HG03025 (cell line): ENCODE measurements at regions not wholly inside any gene's neighbourhood (a gene's known extent, or its start where the extent isn't known, plus 50 kb on each side); places are given as distances from the start of the nearest gene placed in this dataset.

Experiments used
- ATAC-seq: cut with Tn5 transposase; IDR thresholded peaks from one replicate; pipeline ENCODE4 v1.9.1; 2021; ENCODE audit warnings: mild to moderate bottlenecking, moderate library complexity; ENCODE audit not compliant: unreplicated experiment, low FRiP score

DNA sequence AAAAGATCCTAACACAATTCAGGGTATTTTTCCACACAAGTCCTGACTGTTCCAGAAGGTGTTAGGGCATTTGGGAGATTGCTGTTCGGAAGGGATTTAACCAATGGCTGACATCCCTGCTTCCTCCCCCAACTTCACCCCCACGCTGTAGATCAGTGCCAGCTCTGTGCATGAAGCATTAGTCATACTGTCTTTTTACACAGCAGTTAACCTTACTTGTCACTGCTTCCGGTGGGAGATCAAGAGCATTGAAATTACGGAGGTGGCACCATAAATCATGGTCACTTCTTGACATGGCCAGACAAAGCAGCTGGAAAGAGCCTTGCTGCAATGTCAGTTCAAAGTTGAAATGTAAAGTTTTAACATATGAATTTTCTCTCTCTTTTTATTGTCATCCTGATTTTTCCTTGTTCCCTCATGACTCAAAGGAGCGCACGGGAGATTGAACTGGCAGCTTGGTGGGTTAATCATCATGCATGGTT is 70.2 kb downstream of the HRH4 start:
- no peak for ATAC-seq

DNA sequence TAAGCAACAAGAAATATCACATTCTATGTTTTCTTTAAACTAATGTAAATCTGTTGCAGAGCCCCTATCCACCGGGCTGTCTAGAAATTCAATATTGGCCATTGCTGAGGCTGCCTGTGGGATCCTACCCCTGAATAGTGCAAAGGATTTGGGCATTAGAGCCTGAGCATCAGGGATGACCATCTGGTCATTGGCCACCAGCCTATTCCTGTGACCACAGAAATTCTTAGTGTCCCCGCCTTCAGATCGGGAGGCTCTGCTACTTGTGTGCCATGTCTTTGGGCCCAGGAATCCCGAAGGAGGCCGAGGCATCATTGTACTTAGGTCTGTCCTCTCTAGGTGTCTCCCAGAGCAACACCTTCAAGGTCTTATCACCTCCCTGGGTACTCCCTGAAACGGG is 73.8 kb downstream of the HRH4 start:
- no peak for ATAC-seq

DNA sequence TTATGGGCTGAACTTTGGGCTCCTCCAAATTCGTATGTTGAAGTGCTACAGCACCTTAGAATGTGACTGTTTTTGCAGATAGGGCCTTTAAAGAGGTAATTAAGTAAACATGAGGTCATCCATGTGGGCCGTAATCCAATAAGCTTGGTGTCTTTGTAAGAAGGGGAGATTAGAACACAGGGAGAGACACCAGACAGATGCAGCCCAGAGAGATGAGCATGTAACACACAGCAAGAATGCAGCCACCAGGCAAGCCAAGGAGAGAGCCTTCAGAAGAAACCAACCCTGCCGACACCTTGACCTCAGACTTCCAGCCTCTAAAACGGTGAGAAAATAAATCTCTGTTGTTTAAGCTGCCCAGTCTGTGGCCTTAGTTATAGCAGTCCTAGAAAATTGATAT is 74.3 kb downstream of the HRH4 start:
- ATAC-seq = no peak

DNA sequence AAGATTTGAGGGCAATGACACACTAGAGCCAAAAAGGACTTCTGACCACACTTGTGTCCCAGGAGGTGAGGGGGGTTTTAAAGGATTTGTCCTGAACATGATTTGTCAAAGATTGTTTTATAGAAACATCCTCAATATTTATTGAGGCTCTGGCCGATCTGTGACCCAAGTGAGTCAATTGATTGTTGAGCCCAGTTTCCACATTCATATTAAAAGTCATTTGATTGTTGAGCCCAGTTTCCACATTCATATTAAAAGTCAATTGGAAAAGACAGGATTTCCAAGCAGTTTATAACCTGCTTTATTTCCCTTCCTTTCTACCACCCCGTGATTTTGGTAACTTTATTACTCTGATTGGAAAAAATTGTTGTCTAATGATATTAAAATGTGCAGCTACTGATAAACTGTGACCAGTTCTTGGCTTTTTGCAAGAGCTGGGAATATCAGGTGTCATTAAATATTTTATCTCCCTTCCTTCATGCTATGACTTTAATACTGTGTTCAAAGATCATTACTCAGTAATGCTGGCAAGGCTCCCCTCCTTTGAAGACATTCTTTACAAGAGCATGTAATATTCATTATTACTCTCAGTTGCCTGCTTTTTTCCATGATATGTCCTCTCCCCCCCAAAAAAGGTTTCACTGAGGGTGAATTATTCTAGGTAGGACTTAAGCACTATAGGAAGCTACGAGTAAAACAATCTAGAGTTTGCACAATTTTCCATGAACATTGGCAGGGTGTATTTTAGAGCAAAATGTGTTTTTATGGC is 75.3 kb downstream of the HRH4 start:
- no peak for ATAC-seq

DNA sequence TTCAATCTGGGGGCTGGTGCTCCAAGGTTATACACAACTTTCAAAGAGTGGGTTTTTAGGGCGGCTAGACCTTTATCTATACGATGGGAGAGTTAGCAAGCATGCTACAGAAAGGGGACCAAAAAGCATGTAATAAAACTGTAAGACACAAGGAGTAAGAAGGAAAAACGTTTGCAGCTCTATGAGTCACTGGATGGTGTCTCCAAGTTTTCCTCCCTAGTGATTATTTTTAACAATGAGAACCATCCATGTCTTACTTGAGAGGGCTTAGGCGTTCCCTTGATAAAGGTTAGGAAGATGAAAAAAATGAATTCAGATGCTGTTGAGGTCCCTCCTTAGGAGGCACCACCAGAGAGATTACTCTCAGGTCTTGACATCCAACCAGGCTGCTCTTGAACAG is 75.9 kb downstream of the HRH4 start:
- no peak for ATAC-seq

DNA sequence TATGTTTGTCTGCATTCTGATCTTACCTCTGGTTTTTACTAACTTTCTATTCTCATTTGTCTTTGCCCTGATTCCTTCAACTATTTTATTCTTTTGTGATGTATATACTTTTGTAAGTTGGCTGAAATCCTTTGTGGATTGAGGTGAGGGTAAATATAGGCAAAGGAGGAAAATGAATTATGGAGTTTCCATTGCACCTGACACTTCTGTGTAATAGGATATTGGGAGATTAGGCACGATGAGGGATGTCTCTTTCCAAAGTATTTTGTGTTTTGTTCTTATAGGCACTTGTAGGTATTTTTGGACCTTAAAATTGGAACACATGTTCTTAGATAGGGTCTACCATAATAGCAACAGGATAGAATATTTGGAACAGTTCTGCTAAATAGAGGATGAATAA is 76.4 kb downstream of the HRH4 start:
- no peak for ATAC-seq

DNA sequence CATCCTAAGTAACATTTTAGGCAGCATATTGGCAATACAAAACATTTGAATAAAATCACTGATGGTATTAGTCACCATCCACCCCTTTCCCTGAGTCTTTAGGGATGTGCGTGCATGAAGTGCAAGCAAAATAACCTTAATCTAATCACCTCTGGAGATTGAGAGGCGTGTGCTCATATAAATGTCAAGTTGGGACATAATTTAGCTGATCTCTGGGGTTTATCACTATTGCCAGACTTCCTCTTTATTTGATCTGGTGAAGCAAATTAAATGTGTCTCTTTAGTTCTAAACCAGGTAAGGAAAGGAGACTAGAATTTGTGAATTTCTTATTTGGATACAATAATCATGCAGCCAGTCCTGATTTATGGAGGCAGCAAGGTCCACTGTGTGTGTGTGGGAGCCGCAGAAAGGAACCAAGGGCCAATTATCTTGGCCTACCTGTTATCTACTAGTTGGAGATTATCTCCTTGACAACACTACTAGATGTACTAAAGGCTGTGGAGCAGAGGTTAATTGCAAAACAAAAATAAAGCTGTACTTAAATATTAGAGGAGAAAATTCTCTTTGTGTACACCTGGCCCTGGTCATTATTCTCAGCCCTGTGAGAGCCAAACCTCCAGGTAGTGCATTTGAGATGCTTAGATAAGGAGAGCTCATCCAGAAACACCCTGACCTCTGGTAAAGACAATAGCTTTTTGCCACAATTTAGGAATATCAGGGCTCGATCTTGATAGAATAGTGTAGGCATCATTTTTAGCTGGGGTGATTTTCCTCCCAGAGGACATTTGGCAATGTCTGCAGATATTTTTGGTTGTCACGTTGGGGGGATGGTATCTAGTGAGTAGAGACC is 78.2 kb downstream of the HRH4 start:
- no peak for ATAC-seq

DNA sequence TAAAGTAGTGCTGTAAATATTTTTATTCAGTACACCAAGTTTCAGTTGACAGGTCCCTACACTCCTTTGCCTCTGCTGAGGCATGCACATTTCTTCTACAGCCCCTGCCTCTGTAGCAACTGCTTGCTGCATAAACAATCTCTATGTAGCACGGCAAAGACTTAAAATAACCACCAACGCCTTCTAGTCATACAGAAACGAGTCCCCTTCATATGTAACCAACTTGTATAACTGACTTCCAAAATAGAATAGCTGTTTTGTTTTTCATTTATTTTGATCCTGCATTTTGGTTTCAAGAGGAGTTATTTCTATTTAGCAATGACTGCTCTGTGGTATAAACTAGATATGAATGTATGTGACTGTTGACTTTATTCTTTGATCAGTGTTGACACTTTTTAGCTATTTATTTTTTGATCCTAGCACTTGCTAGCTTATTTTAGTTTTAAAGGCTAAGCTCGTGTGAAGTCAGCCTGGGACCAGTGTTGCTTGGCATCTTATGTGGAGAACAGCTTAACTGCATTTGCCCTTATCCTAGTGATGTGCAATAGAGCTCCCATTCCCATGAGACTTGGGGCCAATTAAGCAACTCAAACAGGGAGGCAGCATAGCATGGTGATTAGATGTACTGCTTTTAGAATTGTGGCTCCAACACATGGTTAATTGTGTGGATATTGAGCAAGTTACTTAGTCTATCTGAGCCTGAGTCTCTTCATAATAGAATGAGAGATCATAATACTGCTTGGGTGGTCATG is 79.6 kb downstream of the HRH4 start:
- no peak for ATAC-seq

DNA sequence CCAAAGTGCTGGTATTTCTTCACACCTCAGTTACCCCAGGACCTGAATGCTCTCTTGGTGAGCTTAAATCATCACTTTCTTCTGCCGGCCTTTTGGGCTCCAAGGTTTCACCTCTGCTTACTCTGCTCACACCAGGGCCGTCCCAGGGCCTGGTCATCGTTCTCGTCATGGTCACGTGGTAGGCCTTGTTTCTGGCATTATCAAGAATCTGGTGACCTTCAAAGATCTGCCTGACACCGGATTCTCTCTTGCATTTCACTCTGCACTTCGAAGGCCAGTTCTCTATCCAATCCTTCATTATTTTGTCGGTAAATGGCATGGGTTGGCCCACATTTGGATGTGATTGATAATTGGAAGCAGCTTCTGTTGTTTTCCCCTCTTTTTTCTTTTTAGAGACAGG is 80.5 kb downstream of the HRH4 start:
- no peak for ATAC-seq

DNA sequence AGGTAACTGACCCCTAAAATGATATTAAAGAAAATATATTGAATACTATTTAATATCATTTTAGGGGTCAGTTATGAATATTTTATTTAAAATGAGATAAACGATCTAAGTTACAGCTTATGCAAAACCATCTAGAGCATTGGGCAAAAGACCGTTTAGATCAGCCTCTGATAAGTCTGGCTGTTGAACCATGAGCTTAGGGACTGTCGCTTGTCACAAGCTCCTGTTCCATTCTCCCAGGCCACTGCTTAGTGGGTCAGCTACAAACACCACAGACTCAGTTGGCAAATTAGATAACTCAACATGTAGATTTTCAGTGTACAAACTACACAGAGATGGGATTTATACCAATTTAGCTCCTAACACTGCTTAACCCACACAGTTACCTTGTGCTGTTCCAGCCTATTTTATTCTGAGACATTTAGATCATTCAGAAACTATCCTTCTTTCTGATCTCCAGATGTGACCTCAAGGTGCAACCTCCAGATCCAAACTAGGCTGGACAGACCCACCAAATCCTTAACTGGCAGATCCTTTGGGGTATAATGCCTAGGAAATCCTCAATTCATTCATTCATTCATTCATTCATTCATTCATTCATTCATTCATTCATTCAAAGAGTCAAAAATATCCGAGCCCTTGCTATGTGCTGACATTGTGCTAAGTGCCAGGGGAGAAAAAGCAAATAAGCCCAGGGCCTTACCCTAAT is 82.8 kb downstream of the HRH4 start:
- ATAC-seq = no peak

DNA sequence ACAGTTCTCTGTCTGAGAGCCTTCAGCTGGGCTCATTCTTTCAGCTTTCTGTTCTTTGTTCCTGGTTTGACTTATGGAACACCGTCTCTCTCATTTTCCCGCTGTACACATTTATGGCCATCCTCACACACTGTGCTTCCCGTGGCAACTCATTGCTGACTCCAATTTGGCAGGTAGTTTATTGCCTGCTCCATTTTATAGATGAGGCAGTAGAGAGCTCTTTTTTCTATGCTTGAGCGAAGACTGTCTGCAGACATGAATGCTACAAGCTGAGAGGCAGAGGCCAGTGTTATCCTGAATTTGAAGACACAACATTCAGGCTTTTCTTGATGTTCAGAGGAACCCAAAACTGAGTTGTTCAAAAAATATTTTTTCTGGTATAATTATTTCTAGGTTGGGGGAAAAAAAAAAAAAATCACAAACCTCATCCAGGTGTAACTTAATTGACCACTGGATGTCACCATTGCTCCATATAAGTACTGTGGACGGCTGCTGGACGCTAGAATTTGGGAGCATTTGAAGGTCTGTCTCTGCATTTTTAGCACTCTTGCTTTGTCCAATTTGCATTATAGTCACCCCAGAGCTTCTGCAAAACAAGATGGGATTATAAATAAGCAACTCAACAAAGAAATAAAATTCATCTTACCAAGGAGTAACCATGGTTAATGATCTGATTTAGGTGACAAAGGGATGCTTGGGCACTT is 83.5 kb downstream of the HRH4 start:
- ATAC-seq = no peak

DNA sequence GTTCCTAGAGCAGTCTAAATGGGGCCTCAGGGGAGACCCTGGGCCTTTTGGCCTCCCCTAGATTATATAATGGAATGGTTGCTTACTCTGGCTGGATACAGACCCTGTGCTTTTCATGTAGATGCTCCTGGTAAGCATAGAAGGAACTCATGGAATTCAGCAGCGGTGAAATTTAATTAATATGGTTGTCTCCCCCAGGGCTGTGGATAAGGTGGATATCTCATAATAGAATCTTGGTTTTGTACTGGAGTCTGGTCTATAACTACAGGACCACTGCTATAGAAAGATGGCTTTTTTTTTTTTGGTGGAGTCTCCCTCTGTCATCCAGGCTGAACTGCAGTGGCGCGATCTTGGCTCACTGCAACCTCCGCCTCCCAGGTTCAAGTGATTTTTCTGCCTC is 84.5 kb downstream of the HRH4 start:
- no peak for ATAC-seq

DNA sequence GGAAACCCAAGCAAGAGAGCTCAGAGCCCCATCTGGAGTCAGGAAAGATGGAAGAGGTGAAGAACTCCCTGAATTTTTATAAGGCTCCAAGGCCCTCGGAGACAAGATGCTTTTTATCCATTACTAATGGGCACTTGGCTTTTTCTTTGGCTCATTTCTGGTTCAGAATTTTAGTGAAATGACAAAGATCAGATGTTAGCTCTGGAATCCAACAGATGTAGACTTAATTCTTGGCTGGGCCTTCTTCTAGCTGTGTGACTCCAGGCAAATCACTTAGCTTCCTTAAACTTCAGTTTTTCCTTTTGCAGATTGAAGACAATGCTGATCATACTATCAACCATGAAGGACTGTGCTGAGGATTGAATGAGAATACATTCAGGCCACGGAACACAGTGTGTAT is 85.2 kb downstream of the HRH4 start:
- no peak for ATAC-seq

DNA sequence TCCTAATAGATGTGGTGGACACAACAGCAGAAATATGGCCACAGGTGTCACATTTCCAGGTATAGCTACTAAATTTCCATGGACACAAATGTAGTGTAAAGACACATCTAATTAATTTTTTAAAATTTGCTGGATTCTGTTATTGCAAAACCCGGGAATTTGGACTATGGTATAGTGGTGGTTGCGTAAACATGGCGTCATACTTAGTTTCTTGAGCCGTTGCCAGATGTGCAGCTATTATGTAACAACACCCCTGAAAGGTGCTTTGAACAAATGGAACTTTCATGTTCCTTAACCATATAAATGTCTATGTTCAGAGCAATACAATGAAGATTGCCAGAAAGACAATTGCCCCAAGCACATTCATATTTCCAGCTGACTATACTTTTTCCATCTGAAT is 85.9 kb downstream of the HRH4 start:
- no peak for ATAC-seq

DNA sequence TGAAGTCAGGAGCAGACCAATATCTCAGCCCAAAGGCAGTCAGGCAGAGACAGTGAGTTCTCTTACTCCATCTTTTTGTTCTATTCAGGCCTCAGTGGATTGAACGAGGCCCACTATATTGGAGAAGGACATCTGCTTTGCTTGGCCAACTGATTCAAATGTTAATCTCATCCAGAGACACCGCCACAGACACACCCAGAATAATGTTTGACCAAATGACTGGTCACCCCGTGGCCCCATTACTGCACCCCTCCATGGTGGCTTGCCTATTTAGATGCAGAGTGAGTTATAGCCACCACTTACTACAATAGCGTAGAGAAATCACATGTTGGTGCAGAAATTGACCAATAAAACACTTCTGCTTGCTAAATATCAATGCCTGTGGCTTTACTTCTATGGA is 88.1 kb downstream of the HRH4 start:
- no peak for ATAC-seq

DNA sequence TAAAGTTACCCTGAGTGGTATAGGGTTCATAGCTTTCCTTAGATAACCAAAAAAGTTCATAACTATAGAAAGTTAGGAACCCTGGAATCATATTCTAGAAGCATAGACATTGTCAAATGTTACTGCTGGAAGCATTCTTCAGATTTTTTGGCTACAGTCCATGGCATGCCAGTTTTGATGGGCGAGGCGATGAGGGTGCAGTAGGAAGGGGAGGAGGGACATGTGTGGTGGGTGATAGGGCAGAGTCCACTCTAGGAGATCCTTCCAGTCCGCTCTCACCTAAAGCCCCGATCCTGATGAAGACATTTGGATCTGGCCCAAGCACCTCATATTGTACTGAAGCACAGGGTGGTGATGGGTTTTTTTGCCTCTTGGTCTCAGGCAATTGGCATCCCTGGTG is 91.8 kb downstream of the HRH4 start:
- no peak for ATAC-seq

DNA sequence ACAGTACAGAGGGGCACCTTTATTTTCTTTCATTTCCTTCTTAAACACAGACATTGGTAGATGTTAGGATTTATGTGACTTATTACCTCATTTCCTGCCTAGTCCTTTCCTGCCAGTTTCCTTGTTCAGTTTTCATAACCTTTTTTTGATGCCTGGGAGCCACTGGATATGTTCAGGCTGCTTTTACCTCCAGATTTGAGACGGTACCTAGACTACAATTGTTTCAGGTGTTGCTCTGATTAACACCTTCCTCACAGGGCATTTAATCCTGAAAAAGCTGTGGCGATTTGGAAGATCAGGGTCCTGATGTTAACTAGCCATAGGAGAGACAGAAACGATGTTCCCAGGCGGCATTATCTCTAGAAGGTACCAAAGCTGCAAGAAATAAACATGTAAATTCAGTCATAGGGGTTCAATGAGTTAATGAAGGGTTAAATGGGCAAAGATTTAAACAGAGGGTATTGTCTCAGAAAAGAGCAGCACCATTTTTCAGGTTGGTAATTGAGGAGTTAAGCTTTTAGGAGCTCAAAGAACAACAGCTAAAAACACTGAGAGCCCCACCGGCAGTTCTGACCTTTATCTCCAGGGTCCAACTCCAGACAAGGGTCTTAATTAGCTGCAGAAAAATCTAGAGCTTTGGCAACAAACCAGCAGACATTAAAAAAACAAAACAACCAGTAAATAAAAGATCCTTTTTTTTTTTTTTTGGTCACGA is 93.3 kb downstream of the HRH4 start:
- no peak for ATAC-seq

DNA sequence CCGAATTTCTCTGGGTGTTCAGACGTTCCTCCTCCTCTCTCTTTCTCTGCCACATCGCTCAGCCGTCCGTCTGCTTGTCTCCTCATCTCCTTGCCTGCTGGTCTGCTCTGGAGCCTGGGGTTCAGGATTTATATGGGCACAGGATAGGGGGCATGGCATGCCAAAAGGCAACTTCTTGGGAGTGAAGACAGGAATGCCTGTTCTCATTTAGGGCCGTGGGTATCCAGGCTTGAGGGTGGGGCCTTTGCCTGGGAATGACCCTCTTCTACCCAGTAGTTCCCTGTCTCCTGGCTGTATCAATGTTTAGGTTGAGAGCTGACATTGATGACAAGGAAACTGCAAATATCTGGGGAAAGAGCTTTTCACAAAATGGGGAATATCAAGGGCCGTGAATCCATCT is 98.0 kb downstream of the HRH4 start:
- no peak for ATAC-seq

DNA sequence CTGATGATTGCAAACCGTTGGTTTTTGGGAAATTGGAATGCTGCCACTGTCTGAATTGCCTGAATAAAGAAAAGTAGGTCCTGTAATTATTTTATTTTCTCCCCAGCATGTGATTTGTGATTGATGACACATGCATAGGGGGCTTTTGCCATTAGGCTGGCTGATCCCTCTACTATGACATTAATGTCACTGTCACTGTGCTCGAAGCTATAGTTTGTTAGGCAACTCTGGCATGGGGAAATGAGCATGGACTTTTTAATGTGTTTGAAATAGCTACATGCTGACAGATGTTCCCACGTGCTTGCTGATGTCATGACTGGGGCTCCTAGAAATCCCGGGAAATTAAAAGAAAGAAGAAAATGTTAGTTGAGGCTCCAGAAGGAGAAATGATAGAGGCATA is 99.1 kb downstream of the HRH4 start:
- no peak for ATAC-seq
